ENCODE measurements at regions not wholly inside any gene's neighbourhood (a gene's known extent, or its start where the extent isn't known, plus 50 kb on each side); places are given as distances from the start of the nearest gene placed in this dataset.

GRCh38 chr10:4352414-4352961 lies 473.5 kb upstream of the AKR1E2 start:
- Histone ChIP-seq H3K4me1 (ENCODE audit: control insufficient read depth in 2 of 2, insufficient read depth in 2 of 2, low read length in 2 of 2) (no peaks in the 10 kb centered on the region), H3K27ac (ENCODE audit: low read depth, low read length) (no peak overlapping the region), H3K36me3 (ENCODE audit: control insufficient read depth in 2 of 3, insufficient read depth in 3 of 3, low read length in 3 of 3) (no peaks in the 10 kb centered on the region), H3K9me3 (ENCODE audit: control insufficient read depth in 2 of 3, low read length in 3 of 3) (no peaks in the 10 kb centered on the region), H3K27me3 (ENCODE audit: control insufficient read depth in 2 of 2, insufficient read depth in 2 of 2, low read length in 2 of 2) (no peaks in the 10 kb centered on the region), H3K4me3 (ENCODE audit: low read length) (no peak overlapping the region)
- Mint-ChIP-seq H3K27ac (no peak overlapping the region), H3K4me3 (no peak overlapping the region), H3K27me3 (peaks cover 8 to 25% (median 17%) of the 10 kb centered on the region in 5 donors), H3K36me3 (no peaks in the 10 kb centered on the region), H3K9me3 (peaks cover 0 to 1% (median 0%) of the 10 kb centered on the region in 11 donors), H3K4me1 (peaks cover 0 to 2% (median 0%) of the 10 kb centered on the region in 7 donors)
- ATAC-seq (no peak), DNase-seq (no peak)
- ChIA-PET POLR2A (no interaction called here), CTCF (no interaction called here)
- intact Hi-C loops (cut with micrococcal nuclease): no loop called here

- ChIA-PET POLR2A (no interaction called here), CTCF (no interaction called here)
- no peak overlapping the region for H3K27ac Mint-ChIP-seq
- ATAC-seq: no peak
- H3K4me1 Mint-ChIP-seq: peaks cover 0 to 2% (median 0%) of the 10 kb centered on the region in 7 donors
- no peaks in the 10 kb centered on the region for H3K36me3 Mint-ChIP-seq
- H3K9me3 ChIP-seq (ENCODE audit: control insufficient read depth in 2 of 3, low read length in 3 of 3): no peaks in the 10 kb centered on the region
- intact Hi-C loops (cut with micrococcal nuclease): no loop called here
- H3K36me3 ChIP-seq (ENCODE audit: control insufficient read depth in 2 of 3, insufficient read depth in 3 of 3, low read length in 3 of 3): no peaks in the 10 kb centered on the region
- peaks cover 8 to 25% (median 16%) of the 10 kb centered on the region in 5 donors for H3K27me3 Mint-ChIP-seq
- peaks cover 0 to 1% (median 0%) of the 10 kb centered on the region in 11 donors for H3K9me3 Mint-ChIP-seq
- no peaks in the 10 kb centered on the region for H3K27me3 ChIP-seq (ENCODE audit: control insufficient read depth in 2 of 2, insufficient read depth in 2 of 2, low read length in 2 of 2)
- H3K4me3 ChIP-seq (ENCODE audit: low read length): no peak overlapping the region
- H3K4me1 ChIP-seq (ENCODE audit: control insufficient read depth in 2 of 2, insufficient read depth in 2 of 2, low read length in 2 of 2): no peaks in the 10 kb centered on the region
- H3K27ac ChIP-seq (ENCODE audit: low read depth, low read length): no peak overlapping the region
- DNase-seq: no peak
- no peak overlapping the region for H3K4me3 Mint-ChIP-seq
Observed at GRCh38 chr10:4351723-4352413, 474.1 kb upstream of the AKR1E2 start.

GRCh38 chr10:4347397-4347796 lies 478.6 kb upstream of the AKR1E2 start:
- Histone ChIP-seq H3K4me3 (ENCODE audit: low read length) (no peak overlapping the region), H3K27me3 (ENCODE audit: control insufficient read depth in 2 of 2, insufficient read depth in 2 of 2, low read length in 2 of 2) (no peaks in the 10 kb centered on the region), H3K36me3 (ENCODE audit: control insufficient read depth in 2 of 3, insufficient read depth in 3 of 3, low read length in 3 of 3) (no peaks in the 10 kb centered on the region), H3K9me3 (ENCODE audit: control insufficient read depth in 2 of 3, low read length in 3 of 3) (no peaks in the 10 kb centered on the region), H3K27ac (ENCODE audit: low read depth, low read length) (no peak overlapping the region), H3K4me1 (ENCODE audit: control insufficient read depth in 2 of 2, insufficient read depth in 2 of 2, low read length in 2 of 2) (no peaks in the 10 kb centered on the region)
- intact Hi-C loops (cut with micrococcal nuclease): no loop called here
- Mint-ChIP-seq H3K9me3 (peaks cover 0 to 1% (median 0%) of the 10 kb centered on the region in 11 donors), H3K27ac (no peak overlapping the region), H3K4me1 (peaks cover 0 to 7% (median 0%) of the 10 kb centered on the region in 7 donors), H3K4me3 (no peak overlapping the region), H3K36me3 (no peaks in the 10 kb centered on the region), H3K27me3 (peaks cover 0 to 4% (median 0%) of the 10 kb centered on the region in 5 donors)
- DNase-seq: no peak
- POLR2A ChIA-PET: no interaction called here
- CTCF ChIA-PET: no interaction called here
- no peak for ATAC-seq

GRCh38 chr10:4345877-4346646 lies 479.9 kb upstream of the AKR1E2 start:
- Histone ChIP-seq H3K27me3 (ENCODE audit: control insufficient read depth in 2 of 2, insufficient read depth in 2 of 2, low read length in 2 of 2) (no peaks in the 10 kb centered on the region), H3K27ac (ENCODE audit: low read depth, low read length) (no peak overlapping the region), H3K4me1 (ENCODE audit: control insufficient read depth in 2 of 2, insufficient read depth in 2 of 2, low read length in 2 of 2) (no peaks in the 10 kb centered on the region), H3K4me3 (ENCODE audit: low read length) (no peak overlapping the region), H3K36me3 (ENCODE audit: control insufficient read depth in 2 of 3, insufficient read depth in 3 of 3, low read length in 3 of 3) (no peaks in the 10 kb centered on the region), H3K9me3 (ENCODE audit: control insufficient read depth in 2 of 3, low read length in 3 of 3) (no peaks in the 10 kb centered on the region)
- Mint-ChIP-seq H3K4me3 (no peak overlapping the region), H3K36me3 (no peaks in the 10 kb centered on the region), H3K4me1 (peaks cover 0 to 7% (median 0%) of the 10 kb centered on the region in 7 donors), H3K27ac (no peak overlapping the region), H3K27me3 (peaks cover 0 to 4% (median 0%) of the 10 kb centered on the region in 5 donors), H3K9me3 (peaks cover 0 to 6% (median 0%) of the 10 kb centered on the region in 11 donors)
- intact Hi-C loops (cut with micrococcal nuclease): no loop called here
- DNase-seq (no peak), ATAC-seq (no peak)
- POLR2A ChIA-PET: no interaction called here
- CTCF ChIA-PET: no interaction called here

GRCh38 chr10:4344492-4344994 lies 481.5 kb upstream of the AKR1E2 start:
- H3K4me3 Mint-ChIP-seq: no peak overlapping the region
- ChIA-PET POLR2A (no interaction called here), CTCF (no interaction called here)
- H3K27ac Mint-ChIP-seq: no peak overlapping the region
- H3K4me1 ChIP-seq (ENCODE audit: control insufficient read depth in 2 of 2, insufficient read depth in 2 of 2, low read length in 2 of 2): no peaks in the 10 kb centered on the region
- peaks cover 0 to 4% (median 0%) of the 10 kb centered on the region in 5 donors for H3K36me3 Mint-ChIP-seq
- H3K27ac ChIP-seq (ENCODE audit: low read depth, low read length): no peak overlapping the region
- peak in 1 of 9 donors; percentile 45 for DNase-seq
- H3K27me3 ChIP-seq (ENCODE audit: control insufficient read depth in 2 of 2, insufficient read depth in 2 of 2, low read length in 2 of 2): no peaks in the 10 kb centered on the region
- H3K4me1 Mint-ChIP-seq: peaks cover 0 to 7% (median 0%) of the 10 kb centered on the region in 7 donors
- H3K27me3 Mint-ChIP-seq: peaks cover 0 to 4% (median 0%) of the 10 kb centered on the region in 5 donors
- H3K4me3 ChIP-seq (ENCODE audit: low read length): no peak overlapping the region
- intact Hi-C loops (cut with micrococcal nuclease): no loop called here
- H3K36me3 ChIP-seq (ENCODE audit: control insufficient read depth in 2 of 3, insufficient read depth in 3 of 3, low read length in 3 of 3): no peaks in the 10 kb centered on the region
- no peaks in the 10 kb centered on the region for H3K9me3 ChIP-seq (ENCODE audit: control insufficient read depth in 2 of 3, low read length in 3 of 3)
- no peak for ATAC-seq
- H3K9me3 Mint-ChIP-seq: peaks cover 0 to 6% (median 0%) of the 10 kb centered on the region in 11 donors

GRCh38 chr10:4343873-4344272 lies 482.1 kb upstream of the AKR1E2 start:
- no peaks in the 10 kb centered on the region for H3K36me3 ChIP-seq (ENCODE audit: control insufficient read depth in 2 of 3, insufficient read depth in 3 of 3, low read length in 3 of 3)
- Mint-ChIP-seq H3K4me3 (no peak overlapping the region), H3K36me3 (peaks cover 0 to 4% (median 0%) of the 10 kb centered on the region in 5 donors), H3K27ac (no peak overlapping the region), H3K27me3 (peaks cover 0 to 4% (median 0%) of the 10 kb centered on the region in 5 donors), H3K4me1 (peaks cover 0 to 7% (median 0%) of the 10 kb centered on the region in 7 donors), H3K9me3 (peaks cover 0 to 6% (median 0%) of the 10 kb centered on the region in 11 donors)
- H3K27me3 ChIP-seq (ENCODE audit: control insufficient read depth in 2 of 2, insufficient read depth in 2 of 2, low read length in 2 of 2): no peaks in the 10 kb centered on the region
- H3K9me3 ChIP-seq (ENCODE audit: control insufficient read depth in 2 of 3, low read length in 3 of 3): no peaks in the 10 kb centered on the region
- DNase-seq: no peak
- CTCF ChIA-PET: no interaction called here
- POLR2A ChIA-PET: no interaction called here
- H3K4me3 ChIP-seq (ENCODE audit: low read length): no peak overlapping the region
- intact Hi-C loops (cut with micrococcal nuclease): no loop called here
- H3K4me1 ChIP-seq (ENCODE audit: control insufficient read depth in 2 of 2, insufficient read depth in 2 of 2, low read length in 2 of 2): no peaks in the 10 kb centered on the region
- ATAC-seq: no peak
- no peak overlapping the region for H3K27ac ChIP-seq (ENCODE audit: low read depth, low read length)

All from naive thymus-derived CD4-positive, alpha-beta T cell (primary cell).